ENCODE measurements at regions not wholly inside any gene's neighbourhood (a gene's known extent, or its start where the extent isn't known, plus 50 kb on each side); places are given as distances from the start of the nearest gene placed in this dataset.

DNA sequence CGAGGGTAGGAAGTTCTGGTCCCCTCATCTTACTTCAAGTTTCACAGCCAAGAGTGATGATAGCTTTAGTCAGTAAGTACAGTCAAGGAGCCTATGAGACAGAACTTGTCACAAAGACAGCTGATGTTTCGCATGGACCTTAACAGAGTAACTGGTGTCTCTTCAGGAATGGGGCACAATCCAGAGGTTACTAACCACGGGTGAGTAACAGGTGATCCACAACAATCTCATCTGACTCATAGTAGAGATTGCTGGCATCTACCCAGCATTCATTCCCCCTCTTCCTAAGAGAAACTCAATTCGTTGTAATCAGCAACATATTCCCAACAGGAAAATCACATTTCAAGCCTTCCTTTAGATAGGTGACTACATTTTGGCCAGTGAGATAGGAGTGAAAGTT, 126.7 kb downstream of the SNX18 start:
- H3K4me3 ChIP-seq, result no peak overlapping the region
- H3K27me3 ChIP-seq, result no peaks in the 10 kb centered on the region
- no peaks in the 10 kb centered on the region for H3K9me3 ChIP-seq
- no peaks in the 10 kb centered on the region for H3K36me3 ChIP-seq
- TF ChIP-seq, protein P1, sequence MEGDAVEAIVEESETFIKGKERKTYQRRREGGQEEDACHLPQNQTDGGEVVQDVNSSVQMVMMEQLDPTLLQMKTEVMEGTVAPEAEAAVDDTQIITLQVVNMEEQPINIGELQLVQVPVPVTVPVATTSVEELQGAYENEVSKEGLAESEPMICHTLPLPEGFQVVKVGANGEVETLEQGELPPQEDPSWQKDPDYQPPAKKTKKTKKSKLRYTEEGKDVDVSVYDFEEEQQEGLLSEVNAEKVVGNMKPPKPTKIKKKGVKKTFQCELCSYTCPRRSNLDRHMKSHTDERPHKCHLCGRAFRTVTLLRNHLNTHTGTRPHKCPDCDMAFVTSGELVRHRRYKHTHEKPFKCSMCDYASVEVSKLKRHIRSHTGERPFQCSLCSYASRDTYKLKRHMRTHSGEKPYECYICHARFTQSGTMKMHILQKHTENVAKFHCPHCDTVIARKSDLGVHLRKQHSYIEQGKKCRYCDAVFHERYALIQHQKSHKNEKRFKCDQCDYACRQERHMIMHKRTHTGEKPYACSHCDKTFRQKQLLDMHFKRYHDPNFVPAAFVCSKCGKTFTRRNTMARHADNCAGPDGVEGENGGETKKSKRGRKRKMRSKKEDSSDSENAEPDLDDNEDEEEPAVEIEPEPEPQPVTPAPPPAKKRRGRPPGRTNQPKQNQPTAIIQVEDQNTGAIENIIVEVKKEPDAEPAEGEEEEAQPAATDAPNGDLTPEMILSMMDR (IDR thresholded peaks at IDR 0.05), result no peak
- peak overlapping the region; percentile 89 to 93 for H3K27ac ChIP-seq
- DNase-seq (ENCODE audit: low spot score in 2 of 2), result no peak
- peaks cover 11 to 45% of the 10 kb centered on the region in 2 donors for H3K4me1 ChIP-seq
- intact Hi-C loops (cut with DNase I), result no loop called here

DNA sequence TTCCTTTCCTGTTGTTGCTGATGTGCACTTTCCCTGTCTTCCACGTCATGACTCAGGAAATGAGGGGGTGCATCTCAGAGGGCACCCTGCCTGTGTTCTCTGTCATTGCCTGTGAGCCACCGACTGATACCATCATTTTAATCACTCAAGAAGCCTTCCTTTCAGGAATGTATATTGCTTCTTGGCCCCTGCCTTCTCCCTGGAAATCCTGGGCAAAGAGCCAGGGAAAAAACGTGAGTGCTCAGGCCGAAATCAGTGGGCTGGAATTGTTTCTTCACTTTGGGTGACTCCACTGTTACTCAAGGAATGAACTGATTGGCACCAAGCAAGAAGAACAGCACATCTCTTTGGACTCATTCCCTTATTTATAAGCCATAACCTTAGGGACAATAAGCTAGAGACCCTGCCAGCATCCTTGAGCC, 126.1 kb downstream of the SNX18 start:
- Histone ChIP-seq H3K9me3 (no peaks in the 10 kb centered on the region), H3K27me3 (no peaks in the 10 kb centered on the region), H3K4me3 (no peak overlapping the region), H3K27ac (peak overlapping the region; percentile 89 to 93), H3K36me3 (no peaks in the 10 kb centered on the region), H3K4me1 (peaks cover 11 to 42% of the 10 kb centered on the region in 2 donors)
- no peak for DNase-seq (ENCODE audit: low spot score in 2 of 2)
- TF ChIP-seq, protein P1 (IDR thresholded peaks at IDR 0.05), result no peak
- intact Hi-C loops (cut with DNase I), result no loop called here

GRCh38 chr5:54639621-54640020, 122.1 kb downstream of the SNX18 start:
- Histone ChIP-seq H3K27ac (no peak overlapping the region), H3K4me1 (peaks cover 0 to 21% of the 10 kb centered on the region in 2 donors), H3K36me3 (no peaks in the 10 kb centered on the region), H3K4me3 (no peak overlapping the region), H3K9me3 (no peaks in the 10 kb centered on the region), H3K27me3 (no peaks in the 10 kb centered on the region)
- TF ChIP-seq, protein P1 (IDR thresholded peaks at IDR 0.05), result no peak
- intact Hi-C loops (cut with DNase I), result no loop called here
- DNase-seq (ENCODE audit: low spot score in 2 of 2), result no peak

DNA sequence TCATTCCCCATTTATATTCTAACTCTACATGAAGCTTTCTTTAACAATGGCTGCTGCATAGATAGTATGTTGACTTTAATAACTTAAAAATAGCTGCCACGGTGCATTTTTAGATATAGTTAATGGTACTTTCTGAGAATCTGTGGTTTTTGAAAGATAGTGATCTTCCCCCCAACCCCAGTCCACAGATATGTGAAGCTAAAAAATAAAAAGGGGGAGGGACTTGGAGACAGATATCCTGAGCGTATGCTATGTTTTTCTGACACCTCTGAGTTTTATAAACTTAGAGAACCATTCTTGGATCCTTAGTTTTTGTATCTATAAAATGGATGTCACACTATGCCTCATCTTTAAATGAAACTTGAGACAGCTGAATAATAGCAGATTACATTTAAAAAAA, 120.5 kb downstream of the SNX18 start:
- intact Hi-C loops (cut with DNase I), result no loop called here
- TF ChIP-seq, protein P1 (IDR thresholded peaks at IDR 0.05), result no peak

GRCh38 chr5:54637654-54638053, 120.1 kb downstream of the SNX18 start:
- peak in 1 of 2 donors; percentile 76 for DNase-seq (ENCODE audit: low spot score in 2 of 2)
- intact Hi-C loops (cut with DNase I), result no loop called here
- Histone ChIP-seq H3K27ac (peak overlapping the region; percentile 57 to 62), H3K36me3 (no peaks in the 10 kb centered on the region), H3K9me3 (no peaks in the 10 kb centered on the region), H3K4me1 (peaks cover 0 to 20% of the 10 kb centered on the region in 2 donors), H3K27me3 (no peaks in the 10 kb centered on the region), H3K4me3 (no peak overlapping the region)
- TF ChIP-seq, protein P1 (IDR thresholded peaks at IDR 0.05), result no peak

More for the DNA sequence above, 120.5 kb downstream of the SNX18 start:
- DNase-seq (ENCODE audit: low spot score in 2 of 2), result no peak
- no peak overlapping the region for H3K4me3 ChIP-seq
- H3K4me1 ChIP-seq, result peaks cover 0 to 15% of the 10 kb centered on the region in 2 donors
- H3K27ac ChIP-seq, result peak overlapping the region; percentile 57 to 62
- no peaks in the 10 kb centered on the region for H3K36me3 ChIP-seq
- H3K9me3 ChIP-seq, result no peaks in the 10 kb centered on the region
- no peaks in the 10 kb centered on the region for H3K27me3 ChIP-seq

- intact Hi-C loops (cut with DNase I), result loop anchor here (5.0 kb wide), 1 partner anchor 112 kb away; no protein-coding TSS in a partner anchor
- H3K27me3 ChIP-seq, result no peaks in the 10 kb centered on the region
- peaks cover 6 to 33% of the 10 kb centered on the region in 2 donors for H3K4me1 ChIP-seq
- TF ChIP-seq, protein P1 (IDR thresholded peaks at IDR 0.05), result no peak
- no peaks in the 10 kb centered on the region for H3K36me3 ChIP-seq
- H3K4me3 ChIP-seq, result no peak overlapping the region
- DNase-seq (ENCODE audit: low spot score in 2 of 2), result no peak
- H3K27ac ChIP-seq, result peak overlapping the region; percentile 79 to 83
- H3K9me3 ChIP-seq, result no peaks in the 10 kb centered on the region
Observed at GRCh38 chr5:54634089-54634488, 116.5 kb downstream of the SNX18 start.
